ENCODE measurements at regions not wholly inside any gene's neighbourhood (a gene's known extent, or its start where the extent isn't known, plus 50 kb on each side); places are given as distances from the start of the nearest gene placed in this dataset.
A peak's percentile ranks its signal among the peaks of the same experiment; 100 is the strongest.

DNA sequence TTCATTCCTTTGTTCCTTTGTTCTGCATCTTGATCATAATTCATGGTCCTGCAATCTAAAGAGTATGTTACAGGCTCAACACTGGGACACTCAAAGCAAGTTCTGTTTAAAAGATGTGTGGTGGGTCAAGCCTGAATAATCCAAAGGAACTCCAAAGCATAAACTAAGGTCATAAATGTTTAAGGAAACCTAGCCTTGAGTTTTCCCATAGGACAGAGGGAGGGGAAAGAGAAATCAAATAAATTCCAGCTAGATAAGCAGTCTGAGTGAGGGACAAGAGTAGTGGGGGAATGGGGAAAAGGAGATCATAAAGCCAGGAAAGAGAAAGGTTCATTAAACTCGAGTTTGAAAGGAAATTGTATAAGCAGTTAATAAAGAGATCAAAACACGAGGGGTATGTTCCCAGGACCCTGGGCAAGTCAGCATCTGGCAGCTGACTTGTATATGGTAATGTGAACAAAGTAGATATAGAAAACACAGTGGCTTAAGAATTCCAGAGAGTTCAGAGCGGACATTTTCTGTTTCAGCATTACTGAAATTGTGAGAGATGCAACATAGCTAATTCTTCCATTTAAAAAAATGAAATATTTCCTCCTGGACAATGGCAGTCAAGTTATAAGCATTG, 125.8 kb upstream of the EDNRA start:
- no peak overlapping the region for H3K4me3 ChIP-seq (ENCODE audit: insufficient read depth, low read length)
- H3K27me3 ChIP-seq (ENCODE audit: insufficient read depth, low read length) = no peaks in the 10 kb centered on the region
- H3K9me3 ChIP-seq (ENCODE audit: low read depth, low read length) = peaks cover 3% of the 10 kb centered on the region
- TF ChIP-seq, protein P1, sequence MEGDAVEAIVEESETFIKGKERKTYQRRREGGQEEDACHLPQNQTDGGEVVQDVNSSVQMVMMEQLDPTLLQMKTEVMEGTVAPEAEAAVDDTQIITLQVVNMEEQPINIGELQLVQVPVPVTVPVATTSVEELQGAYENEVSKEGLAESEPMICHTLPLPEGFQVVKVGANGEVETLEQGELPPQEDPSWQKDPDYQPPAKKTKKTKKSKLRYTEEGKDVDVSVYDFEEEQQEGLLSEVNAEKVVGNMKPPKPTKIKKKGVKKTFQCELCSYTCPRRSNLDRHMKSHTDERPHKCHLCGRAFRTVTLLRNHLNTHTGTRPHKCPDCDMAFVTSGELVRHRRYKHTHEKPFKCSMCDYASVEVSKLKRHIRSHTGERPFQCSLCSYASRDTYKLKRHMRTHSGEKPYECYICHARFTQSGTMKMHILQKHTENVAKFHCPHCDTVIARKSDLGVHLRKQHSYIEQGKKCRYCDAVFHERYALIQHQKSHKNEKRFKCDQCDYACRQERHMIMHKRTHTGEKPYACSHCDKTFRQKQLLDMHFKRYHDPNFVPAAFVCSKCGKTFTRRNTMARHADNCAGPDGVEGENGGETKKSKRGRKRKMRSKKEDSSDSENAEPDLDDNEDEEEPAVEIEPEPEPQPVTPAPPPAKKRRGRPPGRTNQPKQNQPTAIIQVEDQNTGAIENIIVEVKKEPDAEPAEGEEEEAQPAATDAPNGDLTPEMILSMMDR (IDR thresholded peaks at IDR 0.05; ENCODE audit: extremely low read depth, low read depth, low read length) = no peak
- H2AFZ ChIP-seq (ENCODE audit: low read length) = no peak overlapping the region
- H4K20me1 ChIP-seq (ENCODE audit: insufficient read depth, low read length) = no peaks in the 10 kb centered on the region
- no peak for DNase-seq (ENCODE audit: insufficient read length, low spot score, missing footprints)
- H3K4me2 ChIP-seq (ENCODE audit: insufficient read depth, low read length) = peak overlapping the region; percentile 21
- H3K36me3 ChIP-seq (ENCODE audit: insufficient read depth, low read length) = no peaks in the 10 kb centered on the region
- H3K4me1 ChIP-seq (ENCODE audit: insufficient read depth, low read length) = peaks cover 29% of the 10 kb centered on the region
- H3K27ac ChIP-seq (ENCODE audit: low read depth, low read length) = peak overlapping the region; percentile 31
- H3K79me2 ChIP-seq (ENCODE audit: insufficient read depth, low read length) = no peaks in the 10 kb centered on the region

DNA sequence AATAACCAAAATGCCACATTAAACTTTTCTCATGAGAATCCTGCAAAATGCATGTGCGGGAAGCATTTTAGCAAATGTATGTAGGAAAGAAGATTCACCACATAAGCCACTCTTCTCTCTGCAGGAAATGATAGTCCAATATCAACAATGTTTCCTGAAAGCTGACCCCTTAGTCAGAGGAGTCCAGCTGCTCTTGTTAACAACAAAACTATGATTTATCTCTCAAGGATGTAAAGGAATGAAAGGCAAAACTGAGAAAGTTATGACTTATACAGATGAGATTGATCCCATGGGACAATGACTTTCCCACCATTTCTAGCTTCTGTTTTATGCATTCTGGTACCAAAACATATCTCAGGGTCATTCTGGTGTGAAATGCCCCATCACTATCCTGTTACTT, 125.0 kb upstream of the EDNRA start:
- peak; percentile 95 for DNase-seq (ENCODE audit: insufficient read length, low spot score, missing footprints)
- Histone ChIP-seq H3K4me3 (ENCODE audit: insufficient read depth, low read length) (no peak overlapping the region), H3K4me2 (ENCODE audit: insufficient read depth, low read length) (peak overlapping the region; percentile 21), H3K27ac (ENCODE audit: low read depth, low read length) (peak overlapping the region; percentile 42), H2AFZ (ENCODE audit: low read length) (no peak overlapping the region), H3K9me3 (ENCODE audit: low read depth, low read length) (peaks cover 3% of the 10 kb centered on the region), H3K4me1 (ENCODE audit: insufficient read depth, low read length) (peaks cover 35% of the 10 kb centered on the region), H3K36me3 (ENCODE audit: insufficient read depth, low read length) (no peaks in the 10 kb centered on the region), H3K79me2 (ENCODE audit: insufficient read depth, low read length) (no peaks in the 10 kb centered on the region), H4K20me1 (ENCODE audit: insufficient read depth, low read length) (no peaks in the 10 kb centered on the region), H3K27me3 (ENCODE audit: insufficient read depth, low read length) (no peaks in the 10 kb centered on the region)
- TF ChIP-seq, protein P1 (IDR thresholded peaks at IDR 0.05; ENCODE audit: extremely low read depth, low read depth, low read length) = no peak

DNA sequence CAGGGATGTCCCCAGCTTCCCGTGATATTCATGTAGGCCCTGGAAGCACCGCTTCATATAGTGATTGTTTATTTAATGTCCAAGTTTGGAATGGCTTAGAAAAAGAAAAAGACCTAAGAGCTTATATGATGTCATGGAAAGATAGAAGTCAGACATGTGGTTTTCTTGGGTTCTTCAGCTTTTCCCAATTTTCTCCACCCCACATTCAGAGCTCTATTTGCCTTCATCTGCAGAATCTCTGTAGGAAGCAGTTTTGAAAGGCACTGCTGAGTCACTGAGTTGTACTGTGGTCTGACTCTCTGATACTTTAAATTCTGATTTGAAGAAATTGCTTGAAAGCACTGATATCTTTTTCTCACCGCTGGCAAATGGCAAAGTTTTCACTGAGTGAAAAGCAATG, 120.6 kb upstream of the EDNRA start:
- DNase-seq (ENCODE audit: insufficient read length, low spot score, missing footprints) = peak; percentile 74
- no peaks in the 10 kb centered on the region for H3K27me3 ChIP-seq (ENCODE audit: insufficient read depth, low read length)
- no peaks in the 10 kb centered on the region for H3K9me3 ChIP-seq (ENCODE audit: low read depth, low read length)
- peak overlapping the region; percentile 27 for H3K4me2 ChIP-seq (ENCODE audit: insufficient read depth, low read length)
- no peaks in the 10 kb centered on the region for H4K20me1 ChIP-seq (ENCODE audit: insufficient read depth, low read length)
- TF ChIP-seq, protein P1 (IDR thresholded peaks at IDR 0.05; ENCODE audit: extremely low read depth, low read depth, low read length) = no peak
- H2AFZ ChIP-seq (ENCODE audit: low read length) = no peak overlapping the region
- no peak overlapping the region for H3K4me3 ChIP-seq (ENCODE audit: insufficient read depth, low read length)
- peak overlapping the region; percentile 72 for H3K27ac ChIP-seq (ENCODE audit: low read depth, low read length)
- H3K79me2 ChIP-seq (ENCODE audit: insufficient read depth, low read length) = no peaks in the 10 kb centered on the region
- peaks cover 46% of the 10 kb centered on the region for H3K4me1 ChIP-seq (ENCODE audit: insufficient read depth, low read length)
- no peaks in the 10 kb centered on the region for H3K36me3 ChIP-seq (ENCODE audit: insufficient read depth, low read length)

DNA sequence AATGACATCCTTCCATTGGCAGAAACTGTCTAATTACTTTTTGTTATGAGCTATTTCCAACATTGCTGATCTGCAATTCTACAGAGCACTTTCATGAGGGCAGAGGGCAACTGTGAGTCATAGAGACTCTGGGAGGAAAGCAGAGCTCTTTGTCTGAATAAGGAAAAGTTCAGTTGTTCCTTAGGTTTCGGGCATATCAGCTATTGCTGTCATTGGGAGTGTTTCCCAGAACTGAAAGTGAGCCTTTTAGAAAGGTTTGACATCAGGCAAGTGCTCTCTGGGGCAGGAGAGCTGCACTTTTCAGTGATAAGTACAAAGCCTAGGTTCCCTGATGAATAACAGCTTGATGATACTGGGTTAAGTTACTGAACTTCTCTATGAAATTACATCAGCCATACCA, 119.2 kb upstream of the EDNRA start:
- no peaks in the 10 kb centered on the region for H3K27me3 ChIP-seq (ENCODE audit: insufficient read depth, low read length)
- no peaks in the 10 kb centered on the region for H4K20me1 ChIP-seq (ENCODE audit: insufficient read depth, low read length)
- TF ChIP-seq, protein P1 (IDR thresholded peaks at IDR 0.05; ENCODE audit: extremely low read depth, low read depth, low read length) = no peak
- no peaks in the 10 kb centered on the region for H3K36me3 ChIP-seq (ENCODE audit: insufficient read depth, low read length)
- H3K27ac ChIP-seq (ENCODE audit: low read depth, low read length) = peak overlapping the region; percentile 72
- H3K4me3 ChIP-seq (ENCODE audit: insufficient read depth, low read length) = no peak overlapping the region
- peak overlapping the region; percentile 38 for H2AFZ ChIP-seq (ENCODE audit: low read length)
- H3K4me1 ChIP-seq (ENCODE audit: insufficient read depth, low read length) = peaks cover 37% of the 10 kb centered on the region
- no peaks in the 10 kb centered on the region for H3K9me3 ChIP-seq (ENCODE audit: low read depth, low read length)
- peak; percentile 76 for DNase-seq (ENCODE audit: insufficient read length, low spot score, missing footprints)
- peak overlapping the region; percentile 42 for H3K4me2 ChIP-seq (ENCODE audit: insufficient read depth, low read length)
- no peaks in the 10 kb centered on the region for H3K79me2 ChIP-seq (ENCODE audit: insufficient read depth, low read length)
